ENCODE measurements at regions not wholly inside any gene's neighbourhood (a gene's known extent, or its start where the extent isn't known, plus 50 kb on each side); places are given as distances from the start of the nearest gene placed in this dataset.
"Not testable (repeated sequence)": the region's sequence is repeated elsewhere in the genome, so short reads cannot be mapped to it uniquely, and the experiment has no call there.

- ChIA-PET CTCF (no interaction called here), POLR2A (ENCODE audit: unreplicated experiment) (no interaction called here)
- H3K27me3 ChIP-seq (ENCODE audit: low read length): peaks cover 19% of the 10 kb centered on the region
- no peak overlapping the region for H3K4me3 ChIP-seq (ENCODE audit: low read length)
- no peak overlapping the region for H2AFZ ChIP-seq (ENCODE audit: low read length)
- DNase-seq (no peak), ATAC-seq (no peak)
- H4K20me1 ChIP-seq (ENCODE audit: low read length): no peaks in the 10 kb centered on the region
- no peak for TF ChIP-seq EZH2phosphoT487 (IDR thresholded peaks at IDR 0.05; ENCODE audit: borderline replicate concordance, low read length)
- TF ChIP-seq CTCF (conservative IDR thresholded peaks at IDR 0.05; ENCODE audit: low read depth, low read length): no peak
- no peak for TF ChIP-seq EZH2 (IDR thresholded peaks at IDR 0.05; ENCODE audit: low read length, unreplicated experiment)
- H3K79me2 ChIP-seq (ENCODE audit: low read length): no peaks in the 10 kb centered on the region
- H3K27ac ChIP-seq (ENCODE audit: low read length): no peak overlapping the region
- no peaks in the 10 kb centered on the region for H3K9me2 ChIP-seq (replicated peaks; ENCODE audit: low read length)
- H3K9me3 ChIP-seq (ENCODE audit: low read length): no peaks in the 10 kb centered on the region
- intact Hi-C loops (cut with micrococcal nuclease): no loop called here
- no peak overlapping the region for H3K9ac ChIP-seq (ENCODE audit: low read length)
- H3K36me3 ChIP-seq (ENCODE audit: low read depth, low read length): no peaks in the 10 kb centered on the region
- no peaks in the 10 kb centered on the region for H3K4me1 ChIP-seq (ENCODE audit: insufficient read depth, low read length)
- H3K4me2 ChIP-seq (ENCODE audit: low read length): no peak overlapping the region
- no peaks in the 10 kb centered on the region for H3F3A ChIP-seq (ENCODE audit: low read length, unreplicated experiment)
- BruUV-seq (replicated peaks): no TSS peak
Observed at GRCh38 chr9:99491408-99492158, 269.5 kb downstream of the SEC61B start.

GRCh38 chr9:99497641-99498040 is 275.6 kb downstream of the SEC61B start:
- Histone ChIP-seq H3K4me1 (ENCODE audit: insufficient read depth, low read length) (no peaks in the 10 kb centered on the region), H3K36me3 (ENCODE audit: low read depth, low read length) (no peaks in the 10 kb centered on the region), H3K27ac (ENCODE audit: low read length) (no peak overlapping the region), H3K4me3 (ENCODE audit: low read length) (no peak overlapping the region), H3K27me3 (ENCODE audit: low read length) (no peaks in the 10 kb centered on the region), H4K20me1 (ENCODE audit: low read length) (no peaks in the 10 kb centered on the region), H3K9me3 (ENCODE audit: low read length) (no peaks in the 10 kb centered on the region), H3K9me2 (replicated peaks; ENCODE audit: low read length) (no peaks in the 10 kb centered on the region), H3K4me2 (ENCODE audit: low read length) (no peak overlapping the region), H3F3A (ENCODE audit: low read length, unreplicated experiment) (no peaks in the 10 kb centered on the region), H3K9ac (ENCODE audit: low read length) (no peak overlapping the region), H2AFZ (ENCODE audit: low read length) (no peak overlapping the region), H3K79me2 (ENCODE audit: low read length) (no peaks in the 10 kb centered on the region)
- intact Hi-C loops (cut with micrococcal nuclease): no loop called here
- TF ChIP-seq EZH2phosphoT487 (IDR thresholded peaks at IDR 0.05; ENCODE audit: borderline replicate concordance, low read length): no peak
- no peak for TF ChIP-seq CTCF (conservative IDR thresholded peaks at IDR 0.05; ENCODE audit: low read depth, low read length)
- no peak for TF ChIP-seq EZH2 (IDR thresholded peaks at IDR 0.05; ENCODE audit: low read length, unreplicated experiment)
- ChIA-PET CTCF (no interaction called here), POLR2A (ENCODE audit: unreplicated experiment) (no interaction called here)
- no peak for ATAC-seq
- peak; percentile 16 for DNase-seq
- no TSS peak for BruUV-seq (replicated peaks)

- intact Hi-C loops (cut with micrococcal nuclease); H3K27me3 ChIP-seq (ENCODE audit: low read length); H3K79me2 ChIP-seq (ENCODE audit: low read length); H3K4me3 ChIP-seq (ENCODE audit: low read length); ATAC-seq; H3K9me2 ChIP-seq (replicated peaks; ENCODE audit: low read length); POLR2A ChIA-PET (ENCODE audit: unreplicated experiment); H3K36me3 ChIP-seq (ENCODE audit: low read depth, low read length); H3F3A ChIP-seq (ENCODE audit: low read length, unreplicated experiment); H3K9me3 ChIP-seq (ENCODE audit: low read length); H3K4me1 ChIP-seq (ENCODE audit: insufficient read depth, low read length); H2AFZ ChIP-seq (ENCODE audit: low read length); H4K20me1 ChIP-seq (ENCODE audit: low read length); H3K9ac ChIP-seq (ENCODE audit: low read length); BruUV-seq (replicated peaks); DNase-seq; H3K27ac ChIP-seq (ENCODE audit: low read length); CTCF ChIA-PET; H3K4me2 ChIP-seq (ENCODE audit: low read length): not testable (repeated sequence)
Observed at GRCh38 chr9:99498979-99499378, 276.9 kb downstream of the SEC61B start.

All from PC-3 (cell line).